Midbrain (tissue), 1 donor: ENCODE measurements at regions not wholly inside any gene's neighbourhood (a gene's known extent, or its start where the extent isn't known, plus 50 kb on each side); places are given as distances from the start of the nearest gene placed in this dataset.
"Not testable (repeated sequence)": the region's sequence is repeated elsewhere in the genome, so short reads cannot be mapped to it uniquely, and the experiment has no call there.

ENCODE experiments used
- DNase-seq: peaks from one replicate; lab custom pipeline; 2025; lab: John Stamatoyannopoulos, UW

DNA sequence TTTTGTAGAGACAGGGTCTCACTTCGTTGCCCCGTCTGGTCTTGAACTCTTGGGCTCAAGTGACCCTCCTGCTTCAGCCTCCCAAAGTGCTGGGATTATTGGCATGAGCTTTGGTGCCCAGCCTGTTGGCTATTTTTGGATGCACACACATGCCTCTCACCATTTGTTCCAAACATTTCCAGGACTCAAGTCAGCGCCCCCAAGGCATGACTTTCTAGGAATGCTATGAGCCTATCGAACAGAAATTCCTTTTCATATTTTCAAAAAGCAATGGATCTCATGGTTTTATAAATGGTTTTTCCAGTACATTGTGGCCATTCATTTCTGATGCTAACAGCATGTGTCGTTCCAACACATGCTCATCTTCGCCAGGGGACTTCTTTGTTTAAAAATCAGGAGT, 119.3 kb upstream of the NAA20 start:
- DNase-seq = no peak

DNA sequence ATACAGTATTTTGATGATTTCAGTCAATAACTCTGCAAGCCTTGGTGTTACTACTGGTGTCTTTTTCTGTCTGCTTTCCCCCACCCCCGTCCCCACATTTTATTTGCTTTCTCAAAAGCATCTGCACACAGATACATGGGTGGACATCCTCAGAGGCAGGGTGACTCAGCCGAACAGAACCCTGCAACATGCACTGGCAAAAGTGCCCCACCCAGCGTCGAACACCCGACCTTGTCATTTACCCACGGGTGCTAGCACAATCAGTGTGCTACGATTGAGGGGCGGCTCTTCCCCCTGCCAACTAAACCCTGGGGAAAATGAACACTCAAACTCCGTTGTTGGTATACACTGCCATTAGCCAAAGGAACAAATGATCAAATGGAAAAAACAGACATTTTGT, 115.9 kb upstream of the NAA20 start:
- no peak for DNase-seq

DNA sequence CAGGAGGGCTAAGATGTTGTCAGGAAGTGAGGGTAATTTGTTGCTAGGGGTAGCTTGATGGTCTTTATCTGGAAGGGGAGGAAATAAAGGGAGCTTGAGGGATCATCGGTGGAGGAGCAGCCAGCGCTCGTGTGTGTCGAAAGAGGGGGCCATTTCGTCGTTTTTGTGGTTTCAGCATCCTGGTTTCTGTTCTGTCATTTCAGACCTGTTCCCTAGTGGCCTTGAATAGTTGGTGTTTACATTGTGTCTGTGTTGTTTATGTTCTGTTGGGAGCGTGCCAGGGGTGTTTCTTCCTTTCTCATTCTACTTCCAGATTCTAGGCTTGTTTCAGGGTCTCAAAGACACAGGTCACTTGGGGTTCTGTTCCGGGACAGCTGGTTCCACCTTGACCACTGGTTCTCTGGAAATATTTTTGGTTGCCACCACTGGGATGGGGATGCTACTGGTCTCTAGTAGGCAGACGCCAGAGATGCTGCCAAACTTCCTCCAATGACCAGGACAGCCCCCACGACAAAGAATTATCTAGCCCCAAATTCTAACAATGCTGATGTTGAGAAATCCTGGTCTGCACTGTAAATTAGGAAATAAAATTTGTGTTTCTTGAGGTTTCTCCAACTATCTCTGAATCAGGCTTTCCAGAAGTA, 113.9 kb upstream of the NAA20 start:
- peak; percentile 39 for DNase-seq

DNA sequence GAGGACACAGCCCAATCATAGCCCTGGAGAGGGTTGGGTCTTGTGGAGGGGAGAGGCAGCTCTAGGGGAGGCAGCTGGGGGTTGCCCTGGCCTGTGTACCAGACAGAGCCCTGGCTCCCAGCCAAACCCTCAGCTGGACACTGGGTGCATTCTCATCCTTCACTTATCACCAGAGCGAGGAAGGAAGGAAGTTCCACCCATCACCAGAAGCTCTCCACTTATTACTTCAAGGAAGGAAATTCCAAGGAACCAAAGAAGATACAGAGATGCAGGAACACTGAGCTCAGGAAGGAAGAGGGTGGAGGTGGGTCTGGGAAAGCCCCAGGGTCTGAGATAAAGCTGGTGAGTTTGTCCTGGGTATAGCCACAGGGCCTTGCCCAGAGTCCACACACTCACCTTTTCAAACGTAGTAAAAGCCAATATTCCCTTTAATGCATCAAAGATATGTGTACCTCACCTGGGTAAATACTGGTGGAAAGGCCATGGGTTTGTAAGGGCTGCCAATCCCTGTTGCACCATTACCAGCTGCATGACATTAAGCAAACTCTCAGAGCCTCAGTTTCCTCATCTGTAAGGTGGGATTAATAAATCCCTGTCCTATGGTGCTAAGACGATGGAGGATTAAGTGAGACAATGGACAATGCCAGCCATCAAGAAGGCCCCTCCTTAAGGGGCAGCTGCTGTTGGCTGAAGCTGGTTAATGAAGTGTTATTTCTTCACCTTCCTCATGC, 109.7 kb upstream of the NAA20 start:
- no peak for DNase-seq

DNA sequence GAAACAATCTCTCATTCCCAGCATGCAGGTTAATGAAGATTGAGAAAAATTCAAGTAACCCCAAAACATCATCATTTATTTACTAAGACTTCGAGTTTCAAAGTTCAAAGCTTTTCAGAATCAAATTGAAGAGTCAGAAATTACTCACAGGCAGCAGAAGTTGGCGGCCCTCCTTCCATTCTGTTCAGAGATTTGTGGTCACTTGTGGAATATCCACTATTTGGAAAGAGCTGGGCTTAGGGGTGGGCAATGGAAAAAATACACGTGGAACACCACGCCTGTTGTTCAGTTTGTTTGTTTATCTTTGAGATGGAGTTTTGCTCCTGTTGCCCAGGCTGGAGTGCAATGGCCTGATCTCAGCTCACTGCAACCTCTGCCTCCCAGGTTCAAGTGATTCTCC, 108.6 kb upstream of the NAA20 start:
- no peak for DNase-seq

DNA sequence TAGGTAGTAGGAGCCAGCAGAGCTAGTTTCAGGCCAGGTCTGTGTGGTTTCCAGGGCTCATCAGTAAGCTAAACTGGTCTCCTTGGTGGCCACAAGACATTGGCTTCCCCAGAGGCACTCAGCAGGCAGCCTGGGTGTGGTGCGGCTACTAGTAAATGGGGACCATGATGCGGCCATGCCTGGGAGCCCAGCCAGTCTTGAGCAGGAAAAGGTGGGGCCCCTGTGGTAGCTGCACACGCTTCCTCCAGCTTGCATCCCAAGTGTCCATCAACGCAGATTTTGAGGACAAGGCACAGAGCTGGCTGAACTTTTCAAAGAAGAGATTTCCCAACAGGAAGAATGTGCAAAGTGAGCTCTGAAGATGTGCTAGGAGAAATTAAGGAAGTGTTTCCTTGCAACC, 107.4 kb upstream of the NAA20 start:
- no peak for DNase-seq

DNA sequence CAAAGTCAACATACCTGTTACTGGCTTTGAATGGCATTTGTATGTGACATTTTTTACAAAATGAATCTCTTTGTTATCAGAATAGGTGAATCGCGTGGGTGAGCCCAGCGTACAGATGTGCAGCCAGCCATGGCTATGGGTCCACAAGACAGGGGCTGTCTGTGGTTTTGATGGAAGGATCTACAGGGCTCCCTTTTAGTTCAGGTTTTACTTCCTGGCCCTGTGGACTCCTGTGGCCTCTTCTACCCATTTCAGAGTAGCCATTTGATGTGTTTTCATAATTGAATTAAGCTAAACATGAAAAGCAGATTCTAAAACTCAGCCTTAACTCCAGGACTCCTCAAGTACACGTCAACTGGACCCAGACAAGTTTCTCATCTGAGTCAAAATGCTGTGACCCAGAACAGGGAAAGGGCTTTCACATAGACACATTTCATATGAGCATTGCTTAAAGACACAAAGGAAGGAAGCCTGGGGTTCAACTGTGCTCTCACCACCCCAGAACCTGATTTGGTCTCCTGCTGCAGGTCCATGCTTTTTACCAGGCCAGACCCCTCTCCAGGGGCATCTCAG, 105.3 kb upstream of the NAA20 start:
- no peak for DNase-seq

DNA sequence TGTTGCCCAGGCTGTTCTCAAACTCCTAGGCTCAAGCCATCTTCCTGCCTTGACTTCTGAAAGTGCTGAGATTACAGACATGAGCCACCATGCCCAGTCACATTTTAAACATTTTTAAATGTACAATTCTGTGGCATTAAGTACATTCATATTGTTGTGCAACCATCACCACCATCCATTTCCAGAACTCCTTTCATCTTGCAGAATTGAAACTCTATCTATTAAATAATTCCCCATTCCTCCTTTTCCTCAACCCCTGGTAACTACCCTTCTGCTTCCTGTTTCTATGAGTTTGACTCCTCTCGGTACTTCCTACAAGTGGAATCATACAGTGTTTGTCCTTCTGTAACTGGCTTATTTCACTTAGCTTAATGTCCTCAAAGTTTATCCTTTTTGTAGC, 103.8 kb upstream of the NAA20 start:
- DNase-seq = no peak

DNA sequence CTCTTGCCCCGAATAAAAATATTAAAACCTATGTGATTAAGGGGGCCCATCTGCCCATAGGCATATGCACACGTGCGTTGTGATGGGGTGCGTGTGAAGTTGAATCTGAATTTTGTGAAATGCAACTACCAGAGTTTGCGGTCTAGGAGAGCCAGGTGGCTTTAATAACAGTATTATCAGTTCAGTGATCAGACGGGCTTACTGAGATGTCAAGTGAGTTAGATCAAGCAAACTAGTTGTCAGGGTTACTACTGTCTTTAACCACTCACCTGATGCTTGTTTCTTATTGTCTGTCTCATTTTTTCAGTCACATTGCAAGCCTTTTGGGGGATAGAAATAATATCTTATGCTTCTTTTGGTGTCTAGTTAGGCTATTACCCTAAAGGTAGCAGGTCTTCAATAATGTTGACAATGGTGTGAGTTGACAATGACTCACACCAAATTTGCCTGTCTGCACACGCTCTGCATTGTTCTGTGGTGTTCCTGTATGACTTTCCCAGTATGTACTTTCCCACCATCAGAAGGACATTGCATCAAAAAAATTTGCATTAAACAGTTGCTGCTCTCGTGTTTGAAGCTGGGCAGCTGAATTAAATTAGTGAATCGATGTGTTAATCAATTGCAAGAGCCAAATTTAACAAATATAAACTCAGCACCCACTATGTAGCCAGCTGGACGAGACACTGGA, 103.1 kb upstream of the NAA20 start:
- no peak for DNase-seq

DNA sequence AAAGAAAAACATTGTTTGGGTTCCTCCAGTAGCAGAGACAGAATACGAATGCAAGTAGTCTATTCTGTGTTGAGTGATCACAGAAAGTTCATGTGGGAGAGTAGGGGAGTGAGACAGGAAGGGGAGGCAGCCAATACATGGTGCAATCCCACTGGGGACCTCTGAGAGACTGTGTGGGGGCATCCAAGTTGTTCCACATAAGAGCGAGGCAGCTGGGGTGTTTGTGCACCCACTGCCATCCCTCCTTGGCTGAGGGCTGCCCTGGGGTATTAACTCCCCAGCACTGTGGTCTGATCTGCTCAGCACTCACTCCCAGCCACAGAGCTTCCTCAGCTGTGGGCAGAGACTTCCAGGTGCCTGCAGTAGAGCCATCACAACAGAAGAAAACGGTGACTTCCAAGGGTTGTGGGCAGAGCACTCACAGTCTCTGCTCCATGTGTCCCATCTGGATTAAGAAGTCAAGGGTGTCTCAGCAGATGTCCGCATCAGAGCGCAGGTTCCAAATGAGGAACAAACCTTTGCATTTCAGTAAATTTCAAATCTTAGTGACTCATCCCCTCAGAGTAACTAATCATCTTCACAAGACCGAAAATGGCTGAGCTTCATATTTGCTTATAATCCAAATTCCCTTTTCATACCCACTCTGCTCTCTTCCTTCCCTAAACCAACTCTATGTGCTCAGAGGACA, 101.9 kb upstream of the NAA20 start:
- no peak for DNase-seq

DNA sequence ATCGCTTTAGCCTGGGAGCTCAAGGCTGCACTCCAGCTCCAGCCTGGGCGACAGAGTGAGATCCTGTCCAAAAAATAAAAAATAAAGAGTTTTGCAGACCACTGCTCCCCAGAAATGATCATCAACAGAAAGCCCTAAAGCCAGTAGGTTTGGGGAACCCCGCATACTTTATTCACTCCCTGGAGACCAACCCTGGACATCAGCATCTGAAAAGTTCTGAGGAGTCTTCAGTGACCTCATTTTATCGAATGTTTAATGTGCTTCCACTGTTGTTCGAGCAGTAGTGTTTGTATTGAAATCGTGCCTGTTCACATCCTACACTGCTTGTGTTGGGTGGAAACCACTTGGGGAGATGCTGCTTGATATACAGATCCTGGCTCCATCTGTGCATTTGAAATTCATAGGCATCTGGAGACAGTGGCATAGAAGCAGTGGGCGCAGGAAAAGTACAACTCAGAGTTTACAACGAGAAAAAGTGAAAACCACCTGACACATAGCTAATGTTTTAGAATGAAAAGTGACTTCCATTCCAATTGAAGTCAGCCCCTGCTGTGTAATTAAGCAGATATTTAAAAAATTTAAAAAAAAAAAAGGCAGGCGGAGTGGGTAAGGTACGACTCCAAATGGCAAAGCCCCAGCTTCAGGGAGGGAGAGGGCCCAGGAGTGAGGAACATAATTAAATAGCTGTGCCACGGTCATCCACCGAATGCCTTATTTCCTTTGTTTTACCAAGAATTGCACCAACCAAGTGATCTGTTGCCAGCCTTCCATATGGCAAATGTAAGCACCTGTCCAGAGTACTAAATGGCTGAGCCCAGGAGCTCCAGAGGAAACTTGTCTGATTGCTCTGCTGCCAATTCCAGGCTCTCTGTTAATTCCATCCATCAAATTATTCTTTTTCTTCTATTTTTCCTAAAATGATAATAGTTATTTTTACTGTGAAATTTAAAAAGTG, 100.4 kb upstream of the NAA20 start:
- no peak for DNase-seq

DNA sequence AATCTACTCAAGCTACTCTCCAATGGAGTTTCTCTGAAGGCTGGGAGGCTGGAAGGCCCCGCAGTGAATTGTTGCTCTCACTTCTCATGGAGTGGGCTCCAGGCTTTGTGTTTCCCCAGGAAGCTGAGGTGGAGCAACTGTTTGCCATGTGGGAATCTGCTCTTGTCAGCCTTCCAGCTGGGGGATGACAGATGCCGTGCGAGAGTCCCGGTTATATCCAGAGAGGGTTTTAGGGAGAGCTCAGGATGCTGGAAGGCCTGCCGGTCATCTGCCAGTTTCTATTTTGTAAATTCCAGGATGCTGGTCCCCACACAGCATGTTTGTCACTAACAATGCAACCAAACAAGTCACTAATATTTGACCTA, 98.2 kb upstream of the NAA20 start:
- DNase-seq = no peak

DNA sequence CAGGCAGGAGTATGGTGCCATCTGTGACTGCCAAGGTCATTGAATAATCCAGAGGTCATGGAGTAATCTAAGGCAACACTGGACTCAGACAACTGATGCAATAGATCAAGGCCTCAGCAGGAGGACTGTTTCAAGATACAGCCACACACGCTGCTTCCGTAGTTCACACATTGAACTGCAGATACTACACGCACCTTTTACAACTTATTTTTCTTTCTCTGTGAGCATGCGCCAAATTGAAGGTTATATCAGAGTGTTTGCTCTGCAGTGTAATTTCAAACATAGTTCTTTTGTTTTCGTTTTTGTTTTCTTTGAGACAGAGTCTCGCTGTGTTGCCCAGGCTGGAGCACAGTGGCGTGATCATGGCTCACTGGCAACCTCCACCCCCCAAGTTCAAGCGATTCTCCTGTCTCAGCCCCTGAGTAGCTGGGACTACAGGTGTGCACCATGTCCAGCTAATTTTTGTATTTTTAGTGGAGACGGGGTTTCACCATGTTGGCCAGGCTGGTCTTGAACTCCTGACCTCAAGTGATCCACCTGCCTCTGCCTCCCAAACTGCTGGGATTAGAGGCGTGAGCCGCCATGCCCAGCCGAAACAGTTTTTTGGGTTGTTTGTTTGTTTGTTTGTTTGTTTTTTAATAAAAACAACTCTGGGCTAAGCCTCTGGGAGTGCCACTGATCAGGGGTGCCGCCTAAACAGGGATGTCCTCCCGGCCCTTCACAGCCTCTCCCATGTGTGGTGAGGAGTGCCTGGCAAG, 96.6 kb upstream of the NAA20 start:
- no peak for DNase-seq

DNA sequence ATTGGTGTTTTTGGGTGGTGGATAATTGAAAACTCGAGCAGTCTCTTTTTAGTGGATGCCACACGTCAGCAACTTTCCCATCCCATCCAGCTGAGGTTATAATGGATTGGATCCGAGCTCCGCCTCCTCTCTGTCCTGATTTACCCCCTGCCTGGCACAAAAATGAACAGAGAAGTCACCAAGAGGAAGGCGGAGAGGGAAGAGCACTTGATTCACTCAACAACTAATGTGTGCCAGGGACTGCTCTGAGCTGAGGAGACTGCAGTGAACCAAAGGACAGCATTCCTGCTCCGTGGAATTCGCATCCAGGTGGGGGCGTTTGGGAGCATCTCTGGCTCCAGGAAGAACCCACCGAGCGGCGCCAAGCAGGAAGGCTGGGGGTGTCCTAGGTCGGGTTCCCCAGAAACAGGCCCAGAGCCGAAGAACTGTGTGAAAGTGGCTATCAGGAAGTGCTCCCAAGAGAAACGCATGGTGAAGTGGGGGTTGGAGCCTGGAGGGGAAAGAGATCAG, 95.8 kb upstream of the NAA20 start:
- DNase-seq = no peak

DNA sequence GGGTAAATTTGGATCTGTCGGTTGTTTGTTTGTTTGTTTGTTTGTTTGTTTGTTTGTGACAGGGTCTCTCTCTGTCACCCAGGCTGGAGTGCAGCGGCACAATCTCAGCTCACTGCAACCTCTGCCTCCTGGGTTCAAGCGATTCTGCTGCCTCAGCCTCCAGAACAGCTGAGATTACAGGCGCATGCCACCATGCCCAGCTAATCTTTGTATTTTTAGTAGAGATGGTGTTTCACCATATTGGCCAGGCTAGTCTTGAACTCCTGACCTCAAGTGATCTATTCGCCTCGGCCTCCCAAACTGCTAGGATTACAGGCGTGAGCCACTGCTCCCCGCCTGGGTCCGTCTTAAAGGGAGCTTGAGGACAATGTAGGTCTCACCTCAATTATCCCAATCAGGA, 95.3 kb upstream of the NAA20 start:
- DNase-seq = not testable (repeated sequence)

DNA sequence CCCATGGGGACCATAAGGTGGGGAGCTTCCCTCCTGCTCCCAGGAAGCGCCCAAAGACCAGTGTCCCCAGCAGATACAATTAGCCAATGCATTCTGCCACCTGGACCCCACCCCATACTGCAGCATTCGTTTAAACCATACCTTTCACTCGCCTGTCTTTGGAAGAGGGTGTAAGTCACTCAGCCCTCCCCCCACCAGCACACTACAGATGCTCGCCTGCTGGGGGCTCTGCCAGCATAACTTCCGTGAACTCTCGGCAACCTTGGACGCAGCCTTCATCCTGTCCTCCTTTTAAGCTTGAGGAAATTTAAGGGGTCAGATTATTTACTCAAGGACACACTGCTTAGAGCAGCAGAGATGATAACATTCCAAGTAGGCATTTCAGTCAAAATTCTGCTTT, 94.4 kb upstream of the NAA20 start:
- no peak for DNase-seq

DNA sequence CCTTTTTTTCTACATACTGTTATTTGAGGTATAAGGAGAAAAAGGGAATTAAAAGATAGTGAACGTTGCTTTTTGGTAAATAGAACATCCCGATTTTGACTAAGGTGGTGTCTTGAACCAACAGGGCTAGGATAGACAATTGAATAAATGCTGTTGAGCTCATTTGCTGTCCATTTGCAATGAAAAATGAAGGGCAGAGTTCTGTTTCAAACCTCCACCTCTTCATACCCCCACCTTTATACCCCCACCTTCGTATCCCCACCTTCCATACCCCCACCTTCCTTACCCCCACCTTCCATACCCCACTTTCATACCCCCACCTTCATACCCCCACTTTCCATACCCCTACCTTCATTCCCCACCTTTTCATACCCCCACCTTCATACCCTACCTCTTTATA, 93.4 kb upstream of the NAA20 start:
- DNase-seq = no peak

DNA sequence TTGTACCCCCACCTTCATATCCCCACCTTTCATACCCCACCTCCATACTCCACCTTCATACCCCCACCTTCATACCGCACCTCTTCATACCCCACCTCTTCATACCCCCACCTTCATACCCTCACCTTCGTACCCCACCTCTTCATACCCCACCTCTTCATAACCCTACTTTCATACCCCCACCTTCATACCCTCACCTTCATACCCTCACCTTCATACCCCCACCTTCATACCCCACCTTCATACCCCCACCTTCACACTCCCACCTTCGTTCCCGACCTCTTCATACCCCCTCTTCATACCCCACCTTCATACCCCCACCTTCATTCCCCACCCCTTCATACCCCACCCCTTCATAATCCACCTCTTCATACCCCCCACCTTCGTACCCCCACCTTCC, 92.9 kb upstream of the NAA20 start:
- DNase-seq = no peak

DNA sequence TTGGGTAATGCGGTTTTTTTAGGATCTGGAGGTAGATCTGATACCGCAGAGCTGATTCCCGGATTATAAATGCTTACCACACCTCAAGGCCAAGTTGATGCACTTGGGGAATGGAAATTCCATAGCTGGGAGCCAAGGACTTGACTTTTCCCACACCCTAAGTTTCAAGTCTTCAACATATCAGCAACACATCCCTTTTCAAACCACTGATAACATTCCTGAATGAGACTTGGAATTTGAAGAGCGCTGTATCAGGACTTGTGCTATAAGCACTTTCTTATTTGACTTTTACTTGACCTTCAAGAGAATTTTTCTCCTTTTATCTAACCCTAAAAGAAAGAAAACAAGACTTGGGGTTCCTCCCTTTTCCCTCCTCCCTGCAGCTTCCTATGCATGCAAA, 90.6 kb upstream of the NAA20 start:
- DNase-seq = no peak

DNA sequence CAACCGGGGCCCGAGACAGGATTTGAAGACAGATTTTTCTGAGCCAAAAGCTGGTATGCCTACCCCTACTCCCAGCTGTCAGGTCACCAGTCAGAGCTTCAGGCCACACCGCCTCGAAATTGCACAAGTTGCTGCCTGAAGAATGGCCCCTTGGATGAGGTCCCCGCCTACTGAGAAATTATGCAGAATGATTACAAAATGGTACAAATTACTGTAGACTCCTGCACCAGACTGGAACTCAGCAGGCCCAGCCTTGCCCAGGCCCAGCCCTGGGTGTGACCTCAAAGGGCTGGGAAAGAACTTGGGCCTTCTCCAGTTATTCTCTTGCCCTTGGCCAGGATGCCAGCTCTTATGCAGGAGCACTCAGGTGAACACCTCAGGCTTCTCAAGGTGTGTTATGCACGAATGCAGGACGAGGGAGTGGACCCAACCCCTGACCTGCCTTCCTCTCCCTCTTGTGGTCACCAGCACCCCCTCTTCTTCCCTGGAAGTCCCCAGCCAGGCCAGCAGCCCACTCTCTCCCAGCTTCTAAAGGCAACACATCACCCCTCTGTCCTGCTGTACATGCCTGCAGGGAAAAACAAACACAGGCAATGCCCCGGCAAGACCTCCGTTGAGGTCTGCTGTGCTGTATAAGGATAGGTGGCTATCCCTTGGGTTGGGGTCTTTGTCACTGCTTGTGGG, 88.7 kb upstream of the NAA20 start:
- DNase-seq = no peak
